K562 (cell line): ENCODE measurements at regions not wholly inside any gene's neighbourhood (a gene's known extent, or its start where the extent isn't known, plus 50 kb on each side); places are given as distances from the start of the nearest gene placed in this dataset.

Source experiments
- GABPB1 ChIP-seq: sonication (generic); formaldehyde crosslinking; IDR thresholded peaks from 2 replicates; pipeline ENCODE4 v1.8.0; 2022; ENCODE audit warnings: mild to moderate bottlenecking, missing genetic modification reagents
- TCF7 ChIP-seq: sonication (generic); IDR thresholded peaks from 2 replicates; pipeline ENCODE4 v1.6.1; 2016; ENCODE audit warnings: antibody characterized with exemption, borderline replicate concordance
- TFAM ChIP-seq: fragments of 250-450 bp; sonication (Bioruptor Pico); conservative IDR thresholded peaks from 2 replicates; pipeline ENCODE4 v1.5.0; 2021; ENCODE audit warnings: mild to moderate bottlenecking, moderate library complexity
- ZNF778 ChIP-seq: fragments of 450-650 bp; formaldehyde crosslinking; IDR thresholded peaks from 2 replicates; pipeline ENCODE4 v1.4.0; 2020; ENCODE audit warnings: mild to moderate bottlenecking, moderate library complexity
- TF ChIP-seq, protein P1 (sequence below), 2 experiments: IDR thresholded peaks; 2 replicates each; pipeline ENCODE4 v1.6.1; 2012; ENCODE audit warnings: improper control_type of control experiment in 2 of 2, low read depth in 2 of 2, low read length in 2 of 2, borderline replicate concordance in 1 of 2

DNA sequence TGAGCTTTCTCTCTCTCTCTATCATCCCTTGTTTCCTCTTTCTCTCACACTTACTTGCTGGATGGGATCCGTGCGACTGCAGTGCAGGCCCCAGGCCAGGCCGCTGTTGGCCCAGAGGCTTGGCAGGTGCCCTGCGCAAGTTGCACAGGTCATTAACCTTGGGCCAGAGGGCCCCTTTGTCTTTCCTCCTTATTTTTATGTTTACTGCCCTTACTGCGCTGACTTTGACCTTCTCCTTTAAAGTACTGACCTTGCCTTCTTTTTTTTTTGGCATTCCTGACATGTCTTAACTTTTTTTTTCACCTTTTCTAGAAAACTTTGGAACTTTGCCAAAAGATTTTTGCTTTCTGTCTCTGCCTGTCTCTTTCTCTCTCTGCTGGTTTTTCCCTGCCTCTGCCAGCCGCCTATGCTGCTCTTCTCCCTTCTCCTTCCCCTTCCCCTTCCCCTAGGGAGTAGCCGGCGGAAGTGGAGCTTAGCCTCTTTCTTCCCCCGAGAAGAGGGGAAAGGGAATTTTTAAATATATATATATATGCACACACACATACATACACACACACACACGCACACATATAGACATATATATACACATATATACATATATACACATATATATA, 59.6 kb upstream of the CDH4 start:
- TF ChIP-seq, protein P1, sequence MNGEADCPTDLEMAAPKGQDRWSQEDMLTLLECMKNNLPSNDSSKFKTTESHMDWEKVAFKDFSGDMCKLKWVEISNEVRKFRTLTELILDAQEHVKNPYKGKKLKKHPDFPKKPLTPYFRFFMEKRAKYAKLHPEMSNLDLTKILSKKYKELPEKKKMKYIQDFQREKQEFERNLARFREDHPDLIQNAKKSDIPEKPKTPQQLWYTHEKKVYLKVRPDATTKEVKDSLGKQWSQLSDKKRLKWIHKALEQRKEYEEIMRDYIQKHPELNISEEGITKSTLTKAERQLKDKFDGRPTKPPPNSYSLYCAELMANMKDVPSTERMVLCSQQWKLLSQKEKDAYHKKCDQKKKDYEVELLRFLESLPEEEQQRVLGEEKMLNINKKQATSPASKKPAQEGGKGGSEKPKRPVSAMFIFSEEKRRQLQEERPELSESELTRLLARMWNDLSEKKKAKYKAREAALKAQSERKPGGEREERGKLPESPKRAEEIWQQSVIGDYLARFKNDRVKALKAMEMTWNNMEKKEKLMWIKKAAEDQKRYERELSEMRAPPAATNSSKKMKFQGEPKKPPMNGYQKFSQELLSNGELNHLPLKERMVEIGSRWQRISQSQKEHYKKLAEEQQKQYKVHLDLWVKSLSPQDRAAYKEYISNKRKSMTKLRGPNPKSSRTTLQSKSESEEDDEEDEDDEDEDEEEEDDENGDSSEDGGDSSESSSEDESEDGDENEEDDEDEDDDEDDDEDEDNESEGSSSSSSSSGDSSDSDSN (IDR thresholded peaks at IDR 0.05; ENCODE audit: borderline replicate concordance in 1 of 2, low read depth in 2 of 2, low read length in 2 of 2): no peak
- TF ChIP-seq ZNF778 (CRISPR knock-in tag) (no peak), GABPB1 (CRISPR knock-in tag) (no peak), TCF7 (no peak), TFAM (CRISPR knock-in tag) (no peak)
